DND-41 (cell line): ENCODE measurements at regions not wholly inside any gene's neighbourhood (a gene's known extent, or its start where the extent isn't known, plus 50 kb on each side); places are given as distances from the start of the nearest gene placed in this dataset.

Experiments
- CTCF ChIP-seq: IDR thresholded peaks from 2 replicates; pipeline ENCODE4 v1.5.1; 2012; ENCODE audit warnings: borderline replicate concordance, low read length, moderate library complexity, mild to moderate bottlenecking; ENCODE audit not compliant: poor library complexity, severe bottlenecking; ENCODE audit errors: extremely low read depth
- EZH2 ChIP-seq: IDR thresholded peaks from 3 replicates; pipeline ENCODE4 v1.6.1; 2012; ENCODE audit warnings: borderline replicate concordance, low read depth, mild to moderate bottlenecking, moderate library complexity, low read length, inconsistent platforms; ENCODE audit not compliant: severe bottlenecking

GRCh38 chr4:115537387-115537786, 424.0 kb upstream of the NDST4 start:
- TF ChIP-seq CTCF (peak; percentile 37), EZH2 (no peak)
